ENCODE measurements at regions not wholly inside any gene's neighbourhood (a gene's known extent, or its start where the extent isn't known, plus 50 kb on each side); places are given as distances from the start of the nearest gene placed in this dataset.

- DNase-seq, result no peak
Observed at GRCh38 chr12:24554612-24555295, 394.1 kb downstream of the BCAT1 start.

- no peak for DNase-seq
Observed at GRCh38 chr12:24553259-24553658, 395.6 kb downstream of the BCAT1 start.

GRCh38 chr12:24551163-24551786, 397.6 kb downstream of the BCAT1 start:
- DNase-seq, result no peak

GRCh38 chr12:24550609-24551008, 398.3 kb downstream of the BCAT1 start:
- DNase-seq, result no peak

- DNase-seq, result no peak
Observed at GRCh38 chr12:24546661-24547060, 402.2 kb downstream of the BCAT1 start.

GRCh38 chr12:24546084-24546483, 402.8 kb downstream of the BCAT1 start:
- DNase-seq, result no peak

GRCh38 chr12:24544368-24544767, 404.5 kb downstream of the BCAT1 start:
- no peak for DNase-seq

- no peak for DNase-seq
Observed at GRCh38 chr12:24541193-24541871, 407.6 kb downstream of the BCAT1 start.

GRCh38 chr12:24539646-24540045, 409.3 kb downstream of the BCAT1 start:
- no peak for DNase-seq

DNA sequence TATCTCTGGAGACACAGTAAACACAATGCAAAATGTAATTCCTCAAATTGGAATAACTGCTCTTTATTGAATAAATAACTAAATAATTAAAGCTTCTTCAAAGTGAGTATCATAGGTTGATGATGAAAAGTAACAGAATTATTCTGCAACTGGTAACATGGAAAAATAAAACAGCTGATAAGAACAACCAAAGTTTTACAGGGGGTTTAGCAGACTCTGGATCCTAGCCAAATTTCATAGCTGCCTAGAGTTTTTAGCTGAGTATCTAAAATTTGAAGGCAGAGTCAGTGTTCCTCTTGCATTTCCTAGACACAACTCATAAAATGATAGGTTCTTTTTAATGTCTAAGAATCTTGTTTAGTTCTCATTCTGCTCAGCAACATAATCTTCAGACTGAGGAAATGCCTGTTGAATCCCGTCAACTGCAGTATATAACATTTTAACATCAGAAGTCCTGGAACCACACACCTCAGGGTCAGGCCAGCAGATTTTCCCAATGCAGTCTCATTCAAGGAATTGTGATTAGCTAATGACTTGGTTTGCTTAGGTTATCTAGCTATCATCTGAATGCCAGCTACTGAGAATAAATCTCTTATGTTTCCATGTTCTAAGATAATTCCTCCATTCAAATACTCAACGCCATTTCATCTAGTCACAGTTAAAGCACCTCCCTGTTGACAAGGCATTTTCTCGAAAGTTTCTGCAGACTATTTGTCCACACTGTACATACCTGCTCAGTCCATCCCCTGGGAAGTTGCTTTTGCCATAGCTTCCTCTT, 411.6 kb downstream of the BCAT1 start:
- no peak for DNase-seq

GRCh38 chr12:24535334-24536069, 413.4 kb downstream of the BCAT1 start:
- DNase-seq, result no peak

DNA sequence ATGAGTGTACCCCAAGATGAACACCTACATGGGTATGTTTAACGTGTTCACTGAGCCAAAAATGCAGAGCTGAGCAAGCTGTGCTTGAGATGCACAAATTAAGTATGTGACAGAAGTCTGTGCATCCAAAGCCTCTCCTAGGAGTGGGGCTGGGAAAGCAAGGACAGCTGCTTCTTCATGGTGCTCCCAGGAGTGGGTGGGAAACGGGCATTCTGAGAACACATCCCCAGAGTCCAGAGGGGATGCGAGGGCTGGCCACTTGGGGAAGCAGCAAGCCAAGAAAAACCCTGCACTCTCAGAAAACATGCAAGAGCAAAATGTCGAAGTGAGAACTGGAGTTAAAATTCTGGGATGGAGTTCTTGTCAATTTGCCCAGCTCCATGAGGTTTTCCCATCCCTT, 414.3 kb downstream of the BCAT1 start:
- DNase-seq, result peak; percentile 30

DNA sequence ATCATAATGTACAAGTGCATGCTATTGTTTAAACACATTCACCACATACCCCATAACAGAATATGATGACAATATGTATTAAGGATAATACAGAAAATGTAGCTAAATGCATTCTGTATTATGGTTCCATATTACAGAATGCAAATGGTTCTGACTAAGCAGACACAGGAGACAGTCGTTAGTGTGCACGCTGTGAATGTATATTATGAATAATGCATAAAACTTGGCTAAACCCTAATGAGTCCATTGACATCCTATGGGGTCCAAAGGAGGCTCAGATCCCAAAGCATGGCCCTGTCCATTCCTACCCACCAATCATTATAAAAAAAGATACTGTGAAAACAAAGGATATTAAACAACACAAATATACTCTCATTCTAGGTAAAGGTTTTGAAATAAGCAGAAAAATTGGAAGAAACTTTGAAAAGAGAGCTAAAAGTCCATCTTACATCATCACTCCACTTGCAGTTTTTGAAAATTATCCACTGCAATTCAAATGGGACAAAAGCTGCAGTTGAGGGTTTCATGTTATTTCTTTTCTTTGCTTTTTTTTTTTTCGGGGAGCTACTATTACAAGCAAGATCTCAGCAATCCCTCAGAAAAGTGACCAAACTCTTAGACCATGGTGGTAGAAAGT, 415.1 kb downstream of the BCAT1 start:
- DNase-seq, result no peak

GRCh38 chr12:24530689-24531088, 418.2 kb downstream of the BCAT1 start:
- DNase-seq, result no peak

GRCh38 chr12:24527102-24527501, 421.8 kb downstream of the BCAT1 start:
- no peak for DNase-seq

GRCh38 chr12:24522736-24523135, 426.2 kb downstream of the BCAT1 start:
- no peak for DNase-seq

DNA sequence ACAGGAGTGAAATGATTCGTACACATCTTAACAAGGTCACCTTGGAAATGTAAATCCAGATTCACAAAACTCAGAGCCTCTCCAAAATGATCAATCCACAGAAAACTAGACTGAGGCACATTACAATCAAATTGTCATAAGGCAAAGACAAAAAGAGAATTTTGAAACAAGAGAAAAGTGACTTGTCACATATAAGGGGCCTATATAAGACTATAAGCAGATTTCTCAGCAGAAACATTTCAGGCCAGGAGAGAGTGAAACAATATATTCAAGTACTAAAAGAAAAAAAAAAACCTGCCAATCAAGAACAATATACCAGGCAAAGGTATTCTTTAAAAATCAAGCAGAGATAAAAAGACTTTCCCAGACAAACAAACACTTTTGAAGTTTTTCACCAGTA, 429.1 kb downstream of the BCAT1 start:
- no peak for DNase-seq

DNA sequence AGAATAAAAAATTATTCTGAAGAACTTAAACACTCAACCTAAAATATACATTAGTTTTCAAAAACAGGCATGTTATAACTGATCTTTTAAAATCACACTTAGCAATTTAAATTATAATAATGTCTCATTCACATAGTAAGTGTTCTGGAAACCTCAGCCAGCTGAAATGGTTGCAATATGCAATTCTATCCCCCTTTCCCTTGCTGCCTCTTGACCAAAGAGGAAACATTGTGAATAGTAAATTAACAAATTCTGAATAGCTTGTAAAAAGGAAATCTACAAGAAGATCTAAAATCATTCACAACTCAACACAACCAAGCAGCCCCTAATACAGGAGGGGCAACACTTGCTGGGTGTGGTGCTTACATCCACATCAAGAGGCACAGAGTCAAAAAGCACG, 431.9 kb downstream of the BCAT1 start:
- DNase-seq, result no peak

DNA sequence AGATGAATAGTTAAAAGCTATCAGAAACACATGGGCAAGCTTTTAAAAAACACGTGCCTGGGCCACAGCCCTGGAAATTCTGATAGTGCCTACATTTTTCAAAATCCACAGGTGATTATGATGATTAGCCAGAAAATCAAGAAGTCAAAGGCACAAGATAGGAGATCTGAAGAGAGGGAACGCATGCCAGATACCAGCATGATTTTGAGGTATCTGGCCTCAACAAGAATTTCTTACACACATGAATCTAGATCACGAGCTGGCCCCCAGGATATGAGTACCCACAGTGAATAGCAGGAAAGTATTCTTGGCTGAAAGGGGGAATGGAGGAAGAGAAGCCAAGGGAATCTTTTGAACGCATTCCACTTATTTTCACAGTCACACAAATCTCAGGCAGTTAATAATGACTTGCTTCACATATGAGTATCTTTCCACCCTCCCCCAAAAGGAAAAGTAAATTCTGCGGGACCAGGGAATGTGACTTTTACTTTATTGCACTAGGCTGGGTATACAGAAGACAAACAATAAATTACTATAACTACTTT, 438.2 kb downstream of the BCAT1 start:
- DNase-seq, result no peak

GRCh38 chr12:24507827-24508226, 441.1 kb downstream of the BCAT1 start:
- no peak for DNase-seq

DNA sequence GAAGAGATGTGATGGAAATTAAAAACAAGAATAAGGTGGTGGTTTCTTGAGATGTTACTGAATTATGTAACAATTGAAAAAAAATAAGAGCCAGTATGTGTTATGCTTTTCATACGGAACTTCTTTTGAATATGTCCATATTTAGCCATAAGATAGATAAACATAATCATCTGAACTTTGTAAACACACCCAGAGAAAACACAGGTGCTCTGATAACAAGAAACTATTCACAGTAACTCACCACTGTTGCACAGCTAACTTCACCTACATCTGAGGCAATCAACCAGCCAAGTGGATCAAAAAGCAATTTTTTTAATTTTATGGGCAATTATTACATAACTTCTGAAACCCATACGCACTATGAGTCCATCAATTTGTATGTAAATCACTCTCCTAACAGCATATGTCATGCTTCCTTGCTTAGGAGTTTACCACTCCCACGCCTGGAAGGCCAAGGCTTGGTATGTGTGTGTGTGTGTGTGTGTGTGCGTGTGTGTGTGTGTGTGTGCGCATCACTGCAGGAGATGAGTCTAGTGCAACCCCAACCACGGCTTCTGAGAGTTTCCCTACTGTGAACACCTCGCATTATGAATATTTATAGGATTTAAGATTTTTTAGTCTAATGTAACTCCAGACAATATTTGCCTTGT, 443.4 kb downstream of the BCAT1 start:
- no peak for DNase-seq
